GM12891 (cell line): ENCODE measurements at regions not wholly inside any gene's neighbourhood (a gene's known extent, or its start where the extent isn't known, plus 50 kb on each side); places are given as distances from the start of the nearest gene placed in this dataset.

Experiments used
- POLR2A ChIP-seq: IDR thresholded peaks from 2 replicates; pipeline ENCODE4 v1.6.1; 2011; ENCODE audit warnings: low read depth, low read length, control low read depth
- POLR2AphosphoS5 ChIP-seq: IDR thresholded peaks from 2 replicates; pipeline ENCODE4 v1.6.1; 2011; ENCODE audit warnings: low read depth, low read length, control low read depth
- SPI1 ChIP-seq: IDR thresholded peaks from 2 replicates; pipeline ENCODE4 v1.6.1; 2011; ENCODE audit warnings: low read depth, low read length, control low read depth
- TAF1 ChIP-seq: IDR thresholded peaks from 2 replicates; pipeline ENCODE4 v1.6.1; 2011; ENCODE audit warnings: low read depth, low read length, control low read depth

GRCh38 chr3:127413871-127414270 lies 126.0 kb upstream of the PRR20G start:
- TF ChIP-seq POLR2A (no peak), POLR2AphosphoS5 (no peak), TAF1 (no peak), SPI1 (no peak)
